ENCODE measurements at regions not wholly inside any gene's neighbourhood (a gene's known extent, or its start where the extent isn't known, plus 50 kb on each side); places are given as distances from the start of the nearest gene placed in this dataset.
"Not testable (repeated sequence)": the region's sequence is repeated elsewhere in the genome, so short reads cannot be mapped to it uniquely, and the experiment has no call there.

GRCh38 chr18:2146754-2147153 is 424.6 kb downstream of the METTL4 start:
- no peak for DNase-seq

- no peak for DNase-seq
These were observed 423.7 kb downstream of the METTL4 start for GRCh38 chr18:2147476-2148230.

GRCh38 chr18:2148823-2149222 is 422.5 kb downstream of the METTL4 start:
- DNase-seq, result no peak

GRCh38 chr18:2150566-2150965 is 420.7 kb downstream of the METTL4 start:
- no peak for DNase-seq

DNA sequence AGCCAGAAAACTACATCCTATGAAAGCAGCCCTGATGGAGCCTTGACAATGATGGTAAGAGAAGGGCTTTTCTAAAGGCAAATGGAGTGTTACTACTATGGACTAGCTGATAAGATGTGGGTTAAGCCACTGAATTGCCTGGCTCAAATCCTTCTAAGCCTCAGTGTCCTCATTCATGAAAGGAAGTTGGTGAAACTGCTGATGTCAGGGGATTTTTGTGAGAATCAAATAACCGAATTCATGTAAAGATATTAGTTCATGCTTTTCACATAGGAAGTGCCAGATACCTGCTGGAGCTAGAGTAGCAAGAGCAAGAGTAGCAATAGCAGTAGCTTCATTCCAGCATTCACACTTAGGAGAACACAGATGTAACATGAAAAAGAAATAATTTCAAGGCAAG is 417.0 kb downstream of the METTL4 start:
- DNase-seq, result no peak

DNA sequence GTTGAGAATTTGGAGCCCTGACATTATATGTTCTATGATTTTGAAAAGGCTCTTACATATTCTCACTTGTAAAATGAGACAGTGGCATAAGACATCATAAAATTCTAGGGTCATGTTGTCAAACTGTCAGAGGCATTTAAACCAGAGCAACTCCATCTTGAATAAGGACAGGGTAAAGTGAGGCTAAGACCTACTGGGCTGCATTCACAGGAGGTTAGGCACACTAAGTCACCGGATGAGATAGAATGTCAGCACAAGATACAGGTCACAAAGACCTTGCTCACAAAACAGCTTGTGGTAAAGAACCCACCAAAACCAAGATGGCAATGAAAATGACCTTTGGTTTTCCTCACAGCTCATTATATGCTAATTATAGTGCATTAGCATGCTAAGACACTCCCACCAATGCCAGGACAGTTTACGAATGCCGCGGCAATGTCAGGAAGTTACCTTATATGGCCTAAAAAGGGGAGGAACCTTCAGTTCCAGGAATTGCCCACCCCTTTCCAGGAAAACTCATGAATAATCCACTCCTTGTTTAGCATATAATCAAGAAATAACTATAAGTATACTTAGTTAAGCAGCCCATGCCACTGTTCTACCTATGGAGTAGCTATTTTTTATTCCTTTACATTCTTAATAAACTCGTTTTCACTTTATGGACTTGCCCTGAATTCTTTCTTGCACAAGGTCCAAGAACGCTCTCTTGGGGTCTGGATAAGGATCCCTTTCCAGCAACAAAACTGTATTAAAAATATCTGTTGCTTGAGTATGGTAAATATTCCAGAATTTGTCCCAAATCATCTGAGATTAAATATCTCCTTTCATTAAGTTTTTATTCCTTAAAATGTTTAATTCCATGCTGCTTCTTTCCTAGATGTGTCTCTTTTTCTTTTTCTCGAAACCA is 406.4 kb downstream of the METTL4 start:
- no peak for DNase-seq

DNA sequence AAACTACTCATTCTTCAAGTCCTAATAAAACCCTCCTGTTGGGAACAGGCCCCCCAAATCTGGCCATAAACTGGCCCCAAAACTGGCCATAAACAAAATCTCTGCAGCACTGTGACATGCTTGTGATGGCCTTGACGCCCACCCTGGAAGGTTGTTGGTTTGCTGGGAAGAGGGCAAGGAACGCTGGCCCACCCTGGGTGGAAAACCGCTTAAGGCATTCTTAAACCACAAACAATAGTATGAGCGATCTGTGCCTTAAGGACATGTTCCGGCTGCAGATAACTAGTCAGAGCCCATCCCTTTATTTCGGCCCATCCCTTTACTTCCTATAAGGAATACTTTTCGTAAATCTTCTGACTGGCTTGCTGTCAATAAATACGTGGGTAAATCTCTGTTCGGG is 404.4 kb downstream of the METTL4 start:
- DNase-seq, result not testable (repeated sequence)

GRCh38 chr18:2168022-2168421 is 403.3 kb downstream of the METTL4 start:
- DNase-seq, result no peak

DNA sequence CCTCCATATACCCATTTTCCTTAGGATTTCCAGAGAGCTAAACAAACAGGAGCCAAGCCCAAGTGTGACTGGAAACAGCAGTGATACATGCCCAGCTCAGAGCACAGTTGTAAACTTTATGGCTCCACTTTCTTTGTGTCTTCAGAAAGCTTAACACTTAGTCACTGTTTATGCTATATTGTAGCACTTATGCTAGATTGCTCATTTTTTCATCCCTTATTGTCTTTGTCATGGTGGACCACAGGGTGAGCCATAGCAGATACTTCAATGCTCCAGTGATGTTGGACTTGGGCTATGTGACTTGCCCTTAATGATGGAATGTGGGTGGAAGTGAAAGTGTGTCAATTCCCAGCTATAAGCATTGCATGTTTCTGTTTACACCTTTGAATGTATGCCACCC is 401.6 kb downstream of the METTL4 start:
- DNase-seq, result no peak

GRCh38 chr18:2171840-2172625 is 399.3 kb downstream of the METTL4 start:
- no peak for DNase-seq

GRCh38 chr18:2172881-2173280 is 398.4 kb downstream of the METTL4 start:
- no peak for DNase-seq

DNA sequence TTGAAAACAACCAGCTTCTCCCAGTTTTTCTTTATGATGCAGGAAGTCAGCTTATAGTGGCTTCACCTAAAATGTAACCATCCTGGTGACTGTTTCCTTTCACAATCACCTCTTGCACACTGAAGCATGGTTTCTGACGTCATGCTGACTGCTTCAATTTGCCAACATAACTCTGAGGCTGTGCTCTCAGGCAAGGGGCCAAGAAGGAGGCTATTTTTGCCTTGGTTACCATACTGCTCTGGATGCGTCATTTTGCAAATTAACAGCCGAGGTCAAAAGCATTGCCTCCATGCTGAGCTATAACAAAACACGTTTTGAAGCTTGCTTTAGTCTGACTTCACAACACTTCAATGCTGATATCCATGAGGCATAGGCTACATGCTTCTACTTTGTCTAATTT is 397.8 kb downstream of the METTL4 start:
- DNase-seq, result no peak

DNA sequence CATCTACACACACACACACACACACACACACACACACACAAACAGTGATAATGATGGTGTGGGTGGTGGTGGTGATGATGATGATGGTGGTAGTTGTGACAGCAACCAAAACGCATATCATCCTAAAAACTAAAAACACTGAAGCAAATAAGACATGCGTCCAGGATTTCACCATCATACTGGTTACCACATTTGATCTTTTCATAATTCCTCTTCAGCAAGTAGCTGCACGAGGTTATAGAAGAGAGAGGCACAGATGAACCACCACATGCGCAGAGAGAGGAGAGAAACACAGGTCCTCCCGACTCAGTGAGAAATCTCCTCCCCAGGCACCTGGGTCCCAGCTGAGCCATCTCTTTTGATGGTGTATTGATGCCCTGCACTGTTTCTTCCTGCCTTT is 393.3 kb downstream of the METTL4 start:
- DNase-seq, result no peak

DNA sequence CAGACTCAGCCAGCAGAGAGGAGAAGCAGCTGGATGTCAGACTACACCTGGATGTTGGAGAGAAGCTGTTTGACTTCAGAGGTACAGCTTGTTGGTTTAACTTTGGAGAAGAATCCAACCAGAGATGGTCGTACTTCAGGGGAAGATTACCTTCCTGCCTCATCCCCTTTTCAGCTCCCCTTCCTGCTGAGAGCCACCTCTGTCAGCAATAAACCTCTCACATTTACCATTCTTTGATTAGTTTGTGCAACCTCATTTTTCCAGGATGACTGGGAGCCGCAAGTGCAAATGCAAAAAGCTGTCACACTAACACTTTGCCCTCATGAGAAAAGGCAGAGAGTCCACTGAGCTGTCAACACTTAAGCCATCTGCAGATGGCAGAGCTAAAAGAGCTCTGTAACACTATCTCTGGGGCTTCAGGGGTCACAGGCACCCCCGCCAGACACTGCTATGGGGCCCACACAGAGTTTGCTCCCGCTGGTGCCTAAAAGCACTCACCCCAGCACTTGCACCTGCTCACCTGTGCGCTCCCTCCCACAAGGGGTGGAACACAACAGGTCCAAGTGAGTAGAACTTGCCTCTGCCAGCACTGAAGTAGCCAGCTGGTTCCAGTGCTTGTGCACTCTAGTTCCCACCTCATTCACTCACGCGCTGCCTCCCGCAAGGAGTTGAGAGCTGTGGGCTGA is 391.7 kb downstream of the METTL4 start:
- no peak for DNase-seq

DNA sequence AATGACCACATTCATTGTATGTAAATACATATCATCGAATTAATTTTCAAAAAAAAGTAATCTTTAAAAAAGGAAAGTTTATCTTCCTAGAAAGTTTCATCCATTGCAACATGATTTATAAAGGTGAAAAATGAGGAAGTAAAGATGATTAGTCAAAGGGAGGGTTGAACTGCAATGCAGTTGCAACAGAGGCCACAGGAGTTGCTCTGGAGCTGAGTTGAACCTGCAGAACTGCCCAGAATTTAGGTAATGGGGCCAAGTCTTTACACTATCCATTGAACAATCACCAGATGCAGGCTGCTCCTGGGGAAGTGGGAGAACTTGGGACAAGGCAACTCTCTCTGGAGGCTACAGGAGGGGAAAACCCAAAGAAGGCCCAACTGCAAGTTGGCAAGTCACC is 390.7 kb downstream of the METTL4 start:
- peak; percentile 31 for DNase-seq

DNA sequence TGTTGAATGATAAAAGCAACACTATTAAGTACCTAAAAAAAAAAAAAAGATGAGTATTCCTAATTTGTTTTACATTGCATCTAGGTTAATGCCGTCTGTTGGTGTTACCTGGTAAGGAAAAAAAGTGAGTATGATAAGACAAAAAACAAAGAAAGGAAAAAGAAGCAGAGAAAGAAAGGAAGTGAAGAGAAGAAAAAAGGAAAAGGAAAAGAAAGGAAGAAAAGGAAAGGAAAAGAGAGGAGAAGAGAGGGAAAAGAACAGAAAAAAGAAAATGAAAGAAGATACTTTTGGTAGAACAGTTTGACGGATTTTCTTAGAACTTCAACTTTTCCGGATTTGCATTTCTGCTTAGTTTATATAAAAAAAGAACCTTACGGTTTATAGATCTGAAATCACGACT is 387.9 kb downstream of the METTL4 start:
- no peak for DNase-seq

GRCh38 chr18:2186967-2187366 is 384.3 kb downstream of the METTL4 start:
- DNase-seq, result no peak

DNA sequence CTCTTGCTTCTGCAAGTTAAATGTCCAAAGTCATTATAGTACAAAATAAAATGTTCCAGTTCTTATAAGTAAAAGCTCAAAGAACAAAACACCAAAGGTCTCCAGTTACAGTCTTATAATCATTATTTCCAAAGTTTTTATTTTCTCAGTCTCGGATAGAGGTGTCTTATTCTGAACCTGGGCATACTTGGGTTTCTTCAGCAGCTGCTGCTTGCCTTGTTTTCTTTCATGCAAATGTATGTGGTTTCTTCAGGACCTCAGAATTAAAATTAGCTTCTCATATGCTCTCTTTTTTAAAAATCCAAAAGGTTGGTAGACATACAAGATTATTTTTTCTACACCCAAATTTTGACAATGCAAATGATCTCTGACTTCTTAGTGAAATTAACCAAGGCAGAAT is 383.0 kb downstream of the METTL4 start:
- no peak for DNase-seq

GRCh38 chr18:2191180-2191790 is 380.0 kb downstream of the METTL4 start:
- no peak for DNase-seq

- no peak for DNase-seq
These were observed 378.7 kb downstream of the METTL4 start for GRCh38 chr18:2192562-2192961.

- no peak for DNase-seq
These were observed 373.4 kb downstream of the METTL4 start for GRCh38 chr18:2197946-2198345.

GRCh38 chr18:2199060-2199459 is 372.2 kb downstream of the METTL4 start:
- DNase-seq, result no peak
